ENCODE measurements at regions not wholly inside any gene's neighbourhood (a gene's known extent, or its start where the extent isn't known, plus 50 kb on each side); places are given as distances from the start of the nearest gene placed in this dataset.

DNA sequence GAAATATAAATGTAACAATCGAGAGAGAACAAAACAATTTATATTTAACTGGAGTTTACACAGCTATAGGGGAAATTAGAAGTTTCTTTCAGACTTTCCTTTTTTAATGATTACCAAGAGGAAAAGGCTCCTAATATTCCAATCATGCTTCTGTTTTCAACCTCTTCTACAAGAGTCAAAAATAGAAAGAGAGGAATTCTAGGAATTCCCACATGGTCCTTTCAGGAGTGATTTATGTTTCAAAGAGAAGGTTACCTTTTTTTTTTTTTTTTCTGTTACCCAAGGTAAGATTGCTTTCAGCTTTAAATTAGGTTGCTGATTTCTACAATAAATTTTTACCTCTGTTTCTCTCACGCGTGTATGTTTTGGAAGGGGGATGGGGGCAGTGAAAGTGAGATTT, 355.3 kb upstream of the DCBLD2 start:
- TF ChIP-seq, protein P1, sequence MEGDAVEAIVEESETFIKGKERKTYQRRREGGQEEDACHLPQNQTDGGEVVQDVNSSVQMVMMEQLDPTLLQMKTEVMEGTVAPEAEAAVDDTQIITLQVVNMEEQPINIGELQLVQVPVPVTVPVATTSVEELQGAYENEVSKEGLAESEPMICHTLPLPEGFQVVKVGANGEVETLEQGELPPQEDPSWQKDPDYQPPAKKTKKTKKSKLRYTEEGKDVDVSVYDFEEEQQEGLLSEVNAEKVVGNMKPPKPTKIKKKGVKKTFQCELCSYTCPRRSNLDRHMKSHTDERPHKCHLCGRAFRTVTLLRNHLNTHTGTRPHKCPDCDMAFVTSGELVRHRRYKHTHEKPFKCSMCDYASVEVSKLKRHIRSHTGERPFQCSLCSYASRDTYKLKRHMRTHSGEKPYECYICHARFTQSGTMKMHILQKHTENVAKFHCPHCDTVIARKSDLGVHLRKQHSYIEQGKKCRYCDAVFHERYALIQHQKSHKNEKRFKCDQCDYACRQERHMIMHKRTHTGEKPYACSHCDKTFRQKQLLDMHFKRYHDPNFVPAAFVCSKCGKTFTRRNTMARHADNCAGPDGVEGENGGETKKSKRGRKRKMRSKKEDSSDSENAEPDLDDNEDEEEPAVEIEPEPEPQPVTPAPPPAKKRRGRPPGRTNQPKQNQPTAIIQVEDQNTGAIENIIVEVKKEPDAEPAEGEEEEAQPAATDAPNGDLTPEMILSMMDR (IDR thresholded peaks at IDR 0.05) = no peak

DNA sequence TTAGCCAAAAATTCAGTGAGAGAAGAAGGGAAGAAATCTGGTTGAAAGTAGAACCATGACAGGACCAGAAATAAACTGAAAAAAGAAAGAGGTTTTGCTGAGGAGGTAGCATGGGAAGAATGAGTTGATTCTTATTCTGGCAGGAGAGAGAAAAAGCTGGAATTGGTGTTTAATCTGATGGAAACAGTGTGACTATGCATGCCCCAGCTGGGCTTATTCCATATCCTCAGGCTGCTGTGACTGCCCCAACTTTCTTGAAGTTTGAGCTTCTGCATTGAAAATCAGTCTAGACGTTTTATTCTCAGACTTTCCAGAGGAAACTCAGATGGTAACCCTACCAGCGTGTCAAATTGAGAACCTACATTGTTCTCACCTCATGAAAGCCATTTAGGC, 352.5 kb upstream of the DCBLD2 start:
- TF ChIP-seq, protein P1 (IDR thresholded peaks at IDR 0.05) = no peak

- TF ChIP-seq, protein P1 (IDR thresholded peaks at IDR 0.05) = no peak
These were observed 349.4 kb upstream of the DCBLD2 start for GRCh38 chr3:99250821-99251355.

DNA sequence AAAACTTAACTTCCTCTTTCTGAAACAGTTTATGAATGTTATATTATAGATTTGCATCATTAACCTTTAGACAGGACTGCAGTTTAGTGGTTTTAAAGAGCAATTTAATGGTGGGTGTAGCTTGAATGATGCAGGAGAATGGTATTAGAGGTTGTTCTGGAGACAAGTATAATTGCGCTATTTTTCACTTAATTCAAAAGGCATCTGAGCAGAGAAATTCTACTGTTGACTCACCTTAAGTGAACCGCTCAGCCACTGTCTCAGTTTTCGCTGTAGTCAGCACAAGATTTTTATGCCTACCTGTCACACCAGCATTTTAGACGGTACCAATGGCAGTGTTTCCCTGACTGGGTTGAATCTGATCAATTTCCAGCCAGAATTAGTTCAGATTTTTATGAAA, 348.8 kb upstream of the DCBLD2 start:
- TF ChIP-seq, protein P1 (IDR thresholded peaks at IDR 0.05) = no peak

DNA sequence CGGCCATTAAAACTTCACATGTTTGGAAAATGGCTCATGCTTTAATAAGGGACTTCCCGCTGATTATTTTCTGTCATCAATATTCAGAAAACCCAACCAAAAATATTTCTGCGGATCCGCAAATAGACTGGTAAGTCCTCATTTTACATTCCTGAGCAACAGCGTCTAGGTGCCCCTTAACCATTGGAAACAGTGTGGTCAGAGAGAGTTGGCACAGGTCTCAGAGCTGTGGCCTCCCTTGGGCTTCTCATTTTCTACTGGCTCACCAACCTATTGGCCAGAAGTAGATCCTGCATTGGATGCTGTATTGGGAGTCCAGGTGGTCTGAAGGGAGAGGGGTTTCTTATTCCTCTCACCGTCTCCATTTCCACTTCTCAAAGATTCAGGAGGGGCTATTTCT, 348.1 kb upstream of the DCBLD2 start:
- TF ChIP-seq, protein P1 (IDR thresholded peaks at IDR 0.05) = no peak

GRCh38 chr3:99248913-99249312, 347.4 kb upstream of the DCBLD2 start:
- TF ChIP-seq, protein P1 (IDR thresholded peaks at IDR 0.05) = no peak

GRCh38 chr3:99248130-99248529, 346.6 kb upstream of the DCBLD2 start:
- TF ChIP-seq, protein P1 (IDR thresholded peaks at IDR 0.05) = no peak

- TF ChIP-seq, protein P1 (IDR thresholded peaks at IDR 0.05) = no peak
These were observed 344.6 kb upstream of the DCBLD2 start for GRCh38 chr3:99246010-99246654.
